MCF 10A (cell line): ENCODE measurements at regions not wholly inside any gene's neighbourhood (a gene's known extent, or its start where the extent isn't known, plus 50 kb on each side); places are given as distances from the start of the nearest gene placed in this dataset.

Source experiments
- BruUV-seq: library from RNA; stranded (reverse); fragments of 400-500 nt; replicated peaks from 2 replicates; lab custom pipeline; 2021; lab: Mats Ljungman, UMichigan
- CTCF ChIA-PET: fragments of 300-600 bp; sonication (Branson Sonifier 250); formaldehyde crosslinking; extraction: SDS; loops from one replicate; lab custom pipeline; 2021; ENCODE audit warnings: antibody characterized with exemption, inconsistent platforms; lab: Yijun Ruan, JAX
- POLR2A ChIA-PET: fragments of 300-600, 350-650 bp; sonication (Branson Sonifier 250); formaldehyde crosslinking; extraction: SDS; loops from one replicate; lab custom pipeline; 2020; ENCODE audit warnings: antibody characterized with exemption, inconsistent platforms; lab: Yijun Ruan, JAX
- DNase-seq: peaks from one replicate; pipeline ENCODE4 v3.0.0-alpha.2; 2018; ENCODE audit not compliant: unreplicated experiment
- H3K27ac Mint-ChIP-seq: one replicate; pipeline ENCODE4 v1.8.0; 2022; ENCODE audit warnings: mild to moderate bottlenecking, low read depth, mixed read lengths; ENCODE audit not compliant: unreplicated experiment
- H3K27me3 Mint-ChIP-seq: one replicate; pipeline ENCODE4 v1.8.0; 2022; ENCODE audit warnings: mixed read lengths; ENCODE audit not compliant: insufficient read depth, unreplicated experiment
- H3K36me3 Mint-ChIP-seq: one replicate; pipeline ENCODE4 v1.8.0; 2022; ENCODE audit warnings: mild to moderate bottlenecking, moderate library complexity, mixed read lengths; ENCODE audit not compliant: insufficient read depth, unreplicated experiment
- H3K4me1 Mint-ChIP-seq: one replicate; pipeline ENCODE4 v1.8.0; 2022; ENCODE audit warnings: mixed read lengths; ENCODE audit not compliant: insufficient read depth, unreplicated experiment
- H3K4me3 Mint-ChIP-seq: one replicate; pipeline ENCODE4 v1.8.0; 2022; ENCODE audit warnings: mild to moderate bottlenecking, moderate library complexity, mixed read lengths; ENCODE audit not compliant: unreplicated experiment
- H3K9me3 Mint-ChIP-seq: one replicate; pipeline ENCODE4 v1.8.0; 2022; ENCODE audit warnings: mixed read lengths; ENCODE audit not compliant: unreplicated experiment
- CTCF ChIP-seq: fragments of 200-600 bp; IDR thresholded peaks from one replicate; pipeline ENCODE4 v1.8.0; 2022; ENCODE audit warnings: antibody characterized with exemption, mild to moderate bottlenecking; ENCODE audit not compliant: unreplicated experiment
- intact Hi-C: fragments of 100-400 bp; cut with micrococcal nuclease; formaldehyde crosslinking; loops from 2 replicates; pipeline ENCODE4 v1.14.1; 2022

GRCh38 chr5:52409835-52410234 lies 377.9 kb upstream of the ITGA1 start:
- no peak for TF ChIP-seq CTCF
- no peaks in the 10 kb centered on the region for H3K36me3 Mint-ChIP-seq
- H3K4me3 Mint-ChIP-seq: no peak overlapping the region
- ChIA-PET POLR2A (no interaction called here), CTCF (interaction anchor here (0.7 kb wide), 1 partner anchor 42 kb away, joined by 3 read pairs; no protein-coding TSS in a partner anchor)
- intact Hi-C loops: no loop called here
- no peaks in the 10 kb centered on the region for H3K4me1 Mint-ChIP-seq
- no TSS peak for BruUV-seq
- H3K27ac Mint-ChIP-seq: no peak overlapping the region
- no peaks in the 10 kb centered on the region for H3K9me3 Mint-ChIP-seq
- H3K27me3 Mint-ChIP-seq: peaks cover 65% of the 10 kb centered on the region
- DNase-seq: no peak

GRCh38 chr5:52419357-52419756 lies 368.4 kb upstream of the ITGA1 start:
- Mint-ChIP-seq H3K36me3 (no peaks in the 10 kb centered on the region), H3K9me3 (no peaks in the 10 kb centered on the region), H3K4me1 (no peaks in the 10 kb centered on the region), H3K27ac (no peak overlapping the region), H3K4me3 (no peak overlapping the region), H3K27me3 (peaks cover 47% of the 10 kb centered on the region)
- CTCF ChIA-PET: no interaction called here
- TF ChIP-seq CTCF: no peak
- BruUV-seq: no TSS peak
- POLR2A ChIA-PET: no interaction called here
- intact Hi-C loops: no loop called here
- DNase-seq: no peak

- TF ChIP-seq CTCF: no peak
- Mint-ChIP-seq H3K27ac (no peak overlapping the region), H3K4me3 (no peak overlapping the region), H3K27me3 (peaks cover 64% of the 10 kb centered on the region), H3K36me3 (no peaks in the 10 kb centered on the region), H3K4me1 (no peaks in the 10 kb centered on the region), H3K9me3 (peaks cover 9% of the 10 kb centered on the region)
- DNase-seq: no peak
- ChIA-PET POLR2A (no interaction called here), CTCF (no interaction called here)
- intact Hi-C loops: no loop called here
- BruUV-seq: no TSS peak
These were observed 360.1 kb upstream of the ITGA1 start for GRCh38 chr5:52427615-52428014.

GRCh38 chr5:52428977-52429489 lies 358.7 kb upstream of the ITGA1 start:
- ChIA-PET CTCF (no interaction called here), POLR2A (no interaction called here)
- no peak for DNase-seq
- TF ChIP-seq CTCF: no peak
- Mint-ChIP-seq H3K36me3 (no peaks in the 10 kb centered on the region), H3K4me1 (no peaks in the 10 kb centered on the region), H3K27me3 (peaks cover 59% of the 10 kb centered on the region), H3K27ac (no peak overlapping the region), H3K4me3 (no peak overlapping the region), H3K9me3 (peaks cover 9% of the 10 kb centered on the region)
- intact Hi-C loops: no loop called here
- BruUV-seq: no TSS peak
